KMS-11 (cell line): ENCODE measurements at regions not wholly inside any gene's neighbourhood (a gene's known extent, or its start where the extent isn't known, plus 50 kb on each side); places are given as distances from the start of the nearest gene placed in this dataset.
A peak's percentile ranks its signal among the peaks of the same experiment; 100 is the strongest.

ENCODE experiments used
- H2AFZ ChIP-seq: fragments of 200-600 bp; sonication (generic); 2 replicates; pipeline ENCODE4 v1.6.1; 2016; ENCODE audit warnings: antibody characterized with exemption, mixed run types, low read depth
- H3K27ac ChIP-seq: fragments of 200-600 bp; sonication (generic); 2 replicates; pipeline ENCODE4 v1.6.1; 2016; ENCODE audit warnings: mild to moderate bottlenecking, mixed run types
- H3K27me3 ChIP-seq: fragments of 200-600 bp; sonication (generic); 2 replicates; pipeline ENCODE4 v1.6.1; 2017; ENCODE audit warnings: mild to moderate bottlenecking, low read depth, mixed run types, moderate library complexity; ENCODE audit not compliant: insufficient read depth
- H3K36me3 ChIP-seq: fragments of 200-600 bp; sonication (generic); 2 replicates; pipeline ENCODE4 v1.6.1; 2017; ENCODE audit warnings: mild to moderate bottlenecking, mixed run types; ENCODE audit not compliant: insufficient read depth
- H3K4me1 ChIP-seq: fragments of 200-600 bp; sonication (generic); 2 replicates; pipeline ENCODE4 v1.6.1; 2016; ENCODE audit warnings: mild to moderate bottlenecking, low read depth, mixed run types; ENCODE audit not compliant: poor library complexity, severe bottlenecking
- H3K4me2 ChIP-seq: fragments of 200-600 bp; sonication (generic); 2 replicates; pipeline ENCODE4 v1.7.0; 2016; ENCODE audit warnings: mild to moderate bottlenecking, mixed run types
- H3K4me3 ChIP-seq: fragments of 200-600 bp; sonication (generic); IDR thresholded peaks from 2 replicates; pipeline ENCODE4 v1.6.1; 2017; ENCODE audit warnings: low read depth, low read length, mixed read lengths; ENCODE audit not compliant: insufficient read depth
- H3K79me2 ChIP-seq: fragments of 200-600 bp; sonication (generic); 2 replicates; pipeline ENCODE4 v1.6.1; 2016; ENCODE audit warnings: low read depth, mixed run types; ENCODE audit not compliant: insufficient read depth
- H3K9ac ChIP-seq: fragments of 200-600 bp; sonication (generic); 2 replicates; pipeline ENCODE4 v1.6.1; 2016; ENCODE audit warnings: mild to moderate bottlenecking, mixed run types
- H4K20me1 ChIP-seq: fragments of 200-600 bp; sonication (generic); 2 replicates; pipeline ENCODE4 v1.6.1; 2016; ENCODE audit warnings: mild to moderate bottlenecking, mixed run types; ENCODE audit not compliant: insufficient read depth
- CTCF ChIP-seq: fragments of 200-600 bp; sonication (generic); conservative IDR thresholded peaks from 2 replicates; pipeline ENCODE4 v1.6.1; 2017; ENCODE audit warnings: low read depth, mild to moderate bottlenecking, antibody characterized with exemption, low read length, moderate library complexity, mixed read lengths

GRCh38 chr16:76176153-76176552 lies 101.0 kb upstream of the CNTNAP4 start:
- H3K4me1 ChIP-seq = no peaks in the 10 kb centered on the region
- H3K9ac ChIP-seq = no peak overlapping the region
- H4K20me1 ChIP-seq = no peaks in the 10 kb centered on the region
- H3K79me2 ChIP-seq = no peaks in the 10 kb centered on the region
- H3K27ac ChIP-seq = no peak overlapping the region
- H3K4me3 ChIP-seq = no peak overlapping the region
- no peaks in the 10 kb centered on the region for H3K27me3 ChIP-seq
- no peaks in the 10 kb centered on the region for H3K36me3 ChIP-seq
- no peak for TF ChIP-seq CTCF
- H3K4me2 ChIP-seq = no peak overlapping the region
- H2AFZ ChIP-seq = peak overlapping the region; percentile 23; the same call in 1 of the 2 replicates

- Histone ChIP-seq H3K79me2 (no peaks in the 10 kb centered on the region), H2AFZ (peak overlapping the region; percentile 23; the same call in 1 of the 2 replicates), H3K4me1 (no peaks in the 10 kb centered on the region), H3K4me3 (no peak overlapping the region), H3K9ac (no peak overlapping the region), H4K20me1 (no peaks in the 10 kb centered on the region), H3K27me3 (no peaks in the 10 kb centered on the region), H3K27ac (no peak overlapping the region), H3K36me3 (no peaks in the 10 kb centered on the region), H3K4me2 (no peak overlapping the region)
- no peak for TF ChIP-seq CTCF
Observed at GRCh38 chr16:76176616-76177015, 100.6 kb upstream of the CNTNAP4 start.

GRCh38 chr16:76182041-76182635 lies 95.1 kb upstream of the CNTNAP4 start:
- Histone ChIP-seq H3K4me1 (no peaks in the 10 kb centered on the region), H3K4me2 (no peak overlapping the region), H2AFZ (no peak overlapping the region), H4K20me1 (no peaks in the 10 kb centered on the region), H3K27ac (no peak overlapping the region), H3K9ac (no peak overlapping the region), H3K79me2 (no peaks in the 10 kb centered on the region), H3K36me3 (no peaks in the 10 kb centered on the region), H3K27me3 (no peaks in the 10 kb centered on the region), H3K4me3 (no peak overlapping the region)
- no peak for TF ChIP-seq CTCF

GRCh38 chr16:76183647-76184046 lies 93.6 kb upstream of the CNTNAP4 start:
- no peaks in the 10 kb centered on the region for H3K27me3 ChIP-seq
- no peak overlapping the region for H3K4me3 ChIP-seq
- H3K79me2 ChIP-seq = no peaks in the 10 kb centered on the region
- H3K27ac ChIP-seq = no peak overlapping the region
- H3K36me3 ChIP-seq = no peaks in the 10 kb centered on the region
- no peak for TF ChIP-seq CTCF
- no peak overlapping the region for H2AFZ ChIP-seq
- H4K20me1 ChIP-seq = no peaks in the 10 kb centered on the region
- H3K9ac ChIP-seq = no peak overlapping the region
- no peak overlapping the region for H3K4me2 ChIP-seq
- H3K4me1 ChIP-seq = no peaks in the 10 kb centered on the region
